ENCODE measurements at regions not wholly inside any gene's neighbourhood (a gene's known extent, or its start where the extent isn't known, plus 50 kb on each side); places are given as distances from the start of the nearest gene placed in this dataset.

DNA sequence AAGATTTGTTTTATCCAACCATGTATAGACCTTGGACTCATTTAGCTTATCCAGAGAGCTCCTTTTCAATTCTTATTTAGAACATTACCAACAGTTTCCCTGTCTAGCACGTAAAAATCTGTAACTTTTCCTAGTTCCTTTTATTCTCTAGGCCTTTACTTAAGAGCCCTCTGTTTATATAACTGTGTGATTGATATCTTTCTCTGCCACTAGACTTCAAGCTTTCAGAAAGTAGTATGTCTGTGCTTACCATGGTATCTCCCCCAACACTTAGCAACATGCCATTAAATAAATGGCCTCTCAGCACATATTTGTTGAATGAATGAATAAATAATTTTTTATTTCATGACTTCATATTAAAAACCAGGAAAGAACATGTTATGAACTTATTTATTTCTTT is 209.4 kb downstream of the PTPRC start:
- TF ChIP-seq EZH2 (IDR thresholded peaks at IDR 0.05), result no peak
- TF ChIP-seq, protein P1, sequence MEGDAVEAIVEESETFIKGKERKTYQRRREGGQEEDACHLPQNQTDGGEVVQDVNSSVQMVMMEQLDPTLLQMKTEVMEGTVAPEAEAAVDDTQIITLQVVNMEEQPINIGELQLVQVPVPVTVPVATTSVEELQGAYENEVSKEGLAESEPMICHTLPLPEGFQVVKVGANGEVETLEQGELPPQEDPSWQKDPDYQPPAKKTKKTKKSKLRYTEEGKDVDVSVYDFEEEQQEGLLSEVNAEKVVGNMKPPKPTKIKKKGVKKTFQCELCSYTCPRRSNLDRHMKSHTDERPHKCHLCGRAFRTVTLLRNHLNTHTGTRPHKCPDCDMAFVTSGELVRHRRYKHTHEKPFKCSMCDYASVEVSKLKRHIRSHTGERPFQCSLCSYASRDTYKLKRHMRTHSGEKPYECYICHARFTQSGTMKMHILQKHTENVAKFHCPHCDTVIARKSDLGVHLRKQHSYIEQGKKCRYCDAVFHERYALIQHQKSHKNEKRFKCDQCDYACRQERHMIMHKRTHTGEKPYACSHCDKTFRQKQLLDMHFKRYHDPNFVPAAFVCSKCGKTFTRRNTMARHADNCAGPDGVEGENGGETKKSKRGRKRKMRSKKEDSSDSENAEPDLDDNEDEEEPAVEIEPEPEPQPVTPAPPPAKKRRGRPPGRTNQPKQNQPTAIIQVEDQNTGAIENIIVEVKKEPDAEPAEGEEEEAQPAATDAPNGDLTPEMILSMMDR (IDR thresholded peaks at IDR 0.05), result no peak
- TF ChIP-seq EZH2phosphoT487 (IDR thresholded peaks at IDR 0.05), result no peak

Measured in neural progenitor cell (in vitro differentiated cells).